Liver (tissue), 3 donors: ENCODE measurements at regions not wholly inside any gene's neighbourhood (a gene's known extent, or its start where the extent isn't known, plus 50 kb on each side); places are given as distances from the start of the nearest gene placed in this dataset.

Experiments
- GABPA ChIP-seq, 2 donors: IDR thresholded peaks in 1 of 2; conservative IDR thresholded peaks in 1 of 2; 2 replicates each; pipeline ENCODE4 v1.6.1; 2016; ENCODE audit warnings: antibody characterized with exemption in 2 of 2, mild to moderate bottlenecking in 1 of 2, moderate library complexity in 1 of 2
- YY1 ChIP-seq: IDR thresholded peaks from 2 replicates; pipeline ENCODE4 v1.6.1; 2016; ENCODE audit warnings: antibody characterized with exemption, mild to moderate bottlenecking
- TF ChIP-seq, protein P1 (sequence below): fragments of 150-350 bp; IDR thresholded peaks from 2 replicates; pipeline ENCODE4 v1.5.1; 2017; ENCODE audit warnings: improper control_type of control experiment, low read depth, low read length; ENCODE audit not compliant: missing input control
- TF ChIP-seq, protein P2 (sequence below): IDR thresholded peaks from 2 replicates; pipeline ENCODE4 v1.6.1; 2016; ENCODE audit warnings: antibody characterized with exemption, mild to moderate bottlenecking
- donor health status: healthy.
- donor health status: healthy.

DNA sequence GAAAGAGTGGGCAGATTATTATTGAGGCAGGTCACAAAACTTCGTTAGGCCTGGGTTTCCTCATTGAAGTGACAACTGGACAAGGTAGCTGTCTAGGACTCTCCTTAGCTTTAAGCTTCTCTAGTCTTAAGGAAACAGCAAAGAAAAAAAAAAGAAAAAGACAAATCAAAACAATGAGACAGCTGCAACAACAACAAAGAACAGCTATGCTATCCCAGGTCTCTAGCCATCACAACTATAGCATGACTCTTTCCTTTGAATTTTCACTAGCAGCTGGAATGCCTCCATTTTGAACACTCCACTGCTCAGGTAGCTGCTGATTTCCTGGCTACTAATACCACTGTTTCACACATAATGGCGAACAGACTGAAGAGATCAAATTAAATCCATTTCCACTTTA, 302.4 kb upstream of the SORL1-AS1 start:
- TF ChIP-seq, protein P1, sequence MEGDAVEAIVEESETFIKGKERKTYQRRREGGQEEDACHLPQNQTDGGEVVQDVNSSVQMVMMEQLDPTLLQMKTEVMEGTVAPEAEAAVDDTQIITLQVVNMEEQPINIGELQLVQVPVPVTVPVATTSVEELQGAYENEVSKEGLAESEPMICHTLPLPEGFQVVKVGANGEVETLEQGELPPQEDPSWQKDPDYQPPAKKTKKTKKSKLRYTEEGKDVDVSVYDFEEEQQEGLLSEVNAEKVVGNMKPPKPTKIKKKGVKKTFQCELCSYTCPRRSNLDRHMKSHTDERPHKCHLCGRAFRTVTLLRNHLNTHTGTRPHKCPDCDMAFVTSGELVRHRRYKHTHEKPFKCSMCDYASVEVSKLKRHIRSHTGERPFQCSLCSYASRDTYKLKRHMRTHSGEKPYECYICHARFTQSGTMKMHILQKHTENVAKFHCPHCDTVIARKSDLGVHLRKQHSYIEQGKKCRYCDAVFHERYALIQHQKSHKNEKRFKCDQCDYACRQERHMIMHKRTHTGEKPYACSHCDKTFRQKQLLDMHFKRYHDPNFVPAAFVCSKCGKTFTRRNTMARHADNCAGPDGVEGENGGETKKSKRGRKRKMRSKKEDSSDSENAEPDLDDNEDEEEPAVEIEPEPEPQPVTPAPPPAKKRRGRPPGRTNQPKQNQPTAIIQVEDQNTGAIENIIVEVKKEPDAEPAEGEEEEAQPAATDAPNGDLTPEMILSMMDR, result no peak
- TF ChIP-seq YY1, result no peak
- TF ChIP-seq, protein P2, sequence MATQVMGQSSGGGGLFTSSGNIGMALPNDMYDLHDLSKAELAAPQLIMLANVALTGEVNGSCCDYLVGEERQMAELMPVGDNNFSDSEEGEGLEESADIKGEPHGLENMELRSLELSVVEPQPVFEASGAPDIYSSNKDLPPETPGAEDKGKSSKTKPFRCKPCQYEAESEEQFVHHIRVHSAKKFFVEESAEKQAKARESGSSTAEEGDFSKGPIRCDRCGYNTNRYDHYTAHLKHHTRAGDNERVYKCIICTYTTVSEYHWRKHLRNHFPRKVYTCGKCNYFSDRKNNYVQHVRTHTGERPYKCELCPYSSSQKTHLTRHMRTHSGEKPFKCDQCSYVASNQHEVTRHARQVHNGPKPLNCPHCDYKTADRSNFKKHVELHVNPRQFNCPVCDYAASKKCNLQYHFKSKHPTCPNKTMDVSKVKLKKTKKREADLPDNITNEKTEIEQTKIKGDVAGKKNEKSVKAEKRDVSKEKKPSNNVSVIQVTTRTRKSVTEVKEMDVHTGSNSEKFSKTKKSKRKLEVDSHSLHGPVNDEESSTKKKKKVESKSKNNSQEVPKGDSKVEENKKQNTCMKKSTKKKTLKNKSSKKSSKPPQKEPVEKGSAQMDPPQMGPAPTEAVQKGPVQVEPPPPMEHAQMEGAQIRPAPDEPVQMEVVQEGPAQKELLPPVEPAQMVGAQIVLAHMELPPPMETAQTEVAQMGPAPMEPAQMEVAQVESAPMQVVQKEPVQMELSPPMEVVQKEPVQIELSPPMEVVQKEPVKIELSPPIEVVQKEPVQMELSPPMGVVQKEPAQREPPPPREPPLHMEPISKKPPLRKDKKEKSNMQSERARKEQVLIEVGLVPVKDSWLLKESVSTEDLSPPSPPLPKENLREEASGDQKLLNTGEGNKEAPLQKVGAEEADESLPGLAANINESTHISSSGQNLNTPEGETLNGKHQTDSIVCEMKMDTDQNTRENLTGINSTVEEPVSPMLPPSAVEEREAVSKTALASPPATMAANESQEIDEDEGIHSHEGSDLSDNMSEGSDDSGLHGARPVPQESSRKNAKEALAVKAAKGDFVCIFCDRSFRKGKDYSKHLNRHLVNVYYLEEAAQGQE, result no peak
- no peak for TF ChIP-seq GABPA (IDR thresholded peaks at IDR 0.05 in 1 of 2, conservative IDR thresholded peaks at IDR 0.05 in 1 of 2)
